SK-N-SH (cell line): ENCODE measurements at regions not wholly inside any gene's neighbourhood (a gene's known extent, or its start where the extent isn't known, plus 50 kb on each side); places are given as distances from the start of the nearest gene placed in this dataset.

Source experiments
- CTCF ChIA-PET: fragments of 300-600, 350-600 bp; formaldehyde crosslinking; extraction: SDS; loops from one replicate; lab custom pipeline; 2021; lab: Yijun Ruan, JAX
- POLR2A ChIA-PET: fragments of 350-600 bp; sonication (Branson Sonifier 250); formaldehyde crosslinking; extraction: SDS; loops from one replicate; lab custom pipeline; 2020; ENCODE audit warnings: antibody characterized with exemption, inconsistent platforms; lab: Yijun Ruan, JAX
- DNase-seq: peaks from one replicate; pipeline ENCODE4 v3.0.0; 2012
- H2AFZ ChIP-seq: fragments of 200-600 bp; sonication (generic); 2 replicates; pipeline ENCODE4 v1.8.1; 2016; ENCODE audit warnings: antibody characterized with exemption, mild to moderate bottlenecking, low read depth
- H3F3A ChIP-seq: fragments of 200-600 bp; sonication (generic); replicated peaks from 2 replicates; pipeline ENCODE3; 2016; ENCODE audit warnings: antibody characterized with exemption, mild to moderate bottlenecking; ENCODE audit not compliant: insufficient read depth
- H3K27ac ChIP-seq, 2 experiments: fragments of 200-500 bp in 1 of 2; fragments of 200-600 bp in 1 of 2; sonication (Bioruptor generic) in 1 of 2; sonication (generic), shearing (Covaris generic) in 1 of 2; 2 replicates each; pipeline versions ENCODE4 v1.5.1 to v1.6.1; 2014 to 2016; ENCODE audit warnings: low read depth in 2 of 2, inconsistent platforms in 1 of 2, low read length in 1 of 2, mild to moderate bottlenecking in 1 of 2, mixed read lengths in 1 of 2
- H3K27me3 ChIP-seq: fragments of 200-600 bp; sonication (generic), shearing (Covaris generic); 2 replicates; pipeline ENCODE4 v1.6.1; 2016; ENCODE audit warnings: mixed run types; ENCODE audit not compliant: insufficient read depth
- H3K36me3 ChIP-seq, 2 experiments: fragments of 200-500 bp in 1 of 2; fragments of 200-600 bp in 1 of 2; sonication (Bioruptor generic) in 1 of 2; sonication (generic) in 1 of 2; replicated peaks in 1 of 2; 2 replicates each; pipeline versions ENCODE3 to v1.5.1; 2014 to 2016; ENCODE audit warnings: low read length in 1 of 2, mild to moderate bottlenecking in 1 of 2; ENCODE audit not compliant: insufficient read depth in 2 of 2, control insufficient read depth in 1 of 2
- H3K4me1 ChIP-seq, 2 experiments: fragments of 200-500 bp in 1 of 2; fragments of 200-600 bp in 1 of 2; sonication (Bioruptor generic) in 1 of 2; sonication (generic), shearing (Covaris generic) in 1 of 2; 2 replicates each; pipeline versions ENCODE4 v1.5.1 to v1.6.1; 2014 to 2016; ENCODE audit warnings: low read depth in 1 of 2, low read length in 1 of 2, mixed run types in 1 of 2; ENCODE audit not compliant: insufficient read depth in 2 of 2, control insufficient read depth in 1 of 2
- H3K4me2 ChIP-seq: fragments of 200-600 bp; sonication (generic), shearing (Covaris generic); 2 replicates; pipeline ENCODE4 v1.6.1; 2017; ENCODE audit warnings: mixed run types
- H3K4me3 ChIP-seq, 2 experiments: fragments of 200-500 bp in 1 of 2; fragments of 200-600 bp in 1 of 2; sonication (Bioruptor generic) in 1 of 2; sonication (generic), shearing (Covaris generic) in 1 of 2; 2 replicates each; pipeline versions ENCODE4 v1.5.1 to v1.8.1; 2014 to 2016; ENCODE audit warnings: low read depth in 2 of 2, inconsistent platforms in 1 of 2, low read length in 1 of 2, mild to moderate bottlenecking in 1 of 2, mixed read lengths in 1 of 2, moderate library complexity in 1 of 2
- H3K79me2 ChIP-seq: fragments of 200-600 bp; sonication (generic); 2 replicates; pipeline ENCODE4 v1.8.1; 2017; ENCODE audit warnings: mild to moderate bottlenecking; ENCODE audit not compliant: insufficient read depth
- H3K9ac ChIP-seq: fragments of 200-600 bp; sonication (generic); 2 replicates; pipeline ENCODE4 v1.6.1; 2017; ENCODE audit warnings: mixed run types
- H3K9me2 ChIP-seq: fragments of 200-600 bp; sonication (generic); 2 replicates; pipeline ENCODE4 v1.6.1; 2017; ENCODE audit warnings: mixed run types
- H3K9me3 ChIP-seq: fragments of 200-600 bp; sonication (generic); 2 replicates; pipeline ENCODE4 v1.6.1; 2017; ENCODE audit warnings: mixed run types, mild to moderate bottlenecking, moderate library complexity
- H4K20me1 ChIP-seq: fragments of 200-600 bp; sonication (generic); 2 replicates; pipeline ENCODE4 v1.6.1; 2017; ENCODE audit warnings: mild to moderate bottlenecking, mixed run types; ENCODE audit not compliant: insufficient read depth
- GABPA ChIP-seq: IDR thresholded peaks from 2 replicates; pipeline ENCODE4 v1.4.0; 2012; ENCODE audit warnings: low read depth, mild to moderate bottlenecking
- RCOR1 ChIP-seq: fragments of 150-350 bp; IDR thresholded peaks from 2 replicates; pipeline ENCODE4 v1.6.1; 2017; ENCODE audit warnings: antibody characterized with exemption, low read length
- REST ChIP-seq: IDR thresholded peaks from 2 replicates; pipeline ENCODE4 v1.6.1; 2012; ENCODE audit warnings: mild to moderate bottlenecking, low read depth, low read length, moderate library complexity
- RXRA ChIP-seq: IDR thresholded peaks from 2 replicates; pipeline ENCODE4 v1.4.0; 2012; ENCODE audit warnings: low read depth, mild to moderate bottlenecking, borderline replicate concordance
- SIN3A ChIP-seq: IDR thresholded peaks from 2 replicates; pipeline ENCODE4 v1.6.1; 2012; ENCODE audit warnings: low read depth, mild to moderate bottlenecking, low read length, moderate library complexity, borderline replicate concordance
- TEAD4 ChIP-seq: IDR thresholded peaks from 2 replicates; pipeline ENCODE4 v1.4.0; 2012; ENCODE audit warnings: mild to moderate bottlenecking, borderline replicate concordance; ENCODE audit not compliant: insufficient read depth
- USF1 ChIP-seq: IDR thresholded peaks from 2 replicates; pipeline ENCODE4 v1.4.0; 2012; ENCODE audit warnings: low read depth, borderline replicate concordance
- USF2 ChIP-seq: fragments of 150-350 bp; IDR thresholded peaks from 2 replicates; pipeline ENCODE4 v1.6.1; 2017; ENCODE audit warnings: antibody characterized with exemption, low read length, low read depth, borderline replicate concordance
- YY1 ChIP-seq: IDR thresholded peaks from 2 replicates; pipeline ENCODE4 v1.4.0; 2012; ENCODE audit warnings: low read depth, mild to moderate bottlenecking
- ZBTB33 ChIP-seq: IDR thresholded peaks from 2 replicates; pipeline ENCODE4 v1.4.0; 2012; ENCODE audit warnings: low read depth, borderline replicate concordance
- WGBS: methylation state at CpG from one replicate; pipeline ENCODE4 v1.1.6; 2017; ENCODE audit warnings: low lambda C conversion rate; 5-methylcytosine and 5-hydroxymethylcytosine counted together

GRCh38 chr22:47301820-47302475 lies 539.5 kb downstream of the TBC1D22A start (continued):
- TF ChIP-seq ZBTB33 (no peak), SIN3A (no peak)
- TF ChIP-seq, all 33 proteins: peak for 0

GRCh38 chr22:47300698-47301405 lies 538.4 kb downstream of the TBC1D22A start:
- Histone ChIP-seq H3K79me2 (no peaks in the 10 kb centered on the region), H4K20me1 (no peaks in the 10 kb centered on the region), H3K4me1 (no peaks in the 10 kb centered on the region), H3K4me3 (no peak overlapping the region), H3K9me2 (no peaks in the 10 kb centered on the region), H2AFZ (no peak overlapping the region), H3F3A (no peaks in the 10 kb centered on the region), H3K27ac (no peak overlapping the region), H3K9me3 (no peaks in the 10 kb centered on the region), H3K4me2 (no peak overlapping the region), H3K36me3 (no peaks in the 10 kb centered on the region), H3K27me3 (no peaks in the 10 kb centered on the region; the same call in 1 of the 2 replicates), H3K9ac (no peak overlapping the region)
- DNase-seq: peak; percentile 3
- ChIA-PET CTCF (no interaction called here), POLR2A (no interaction called here)
- TF ChIP-seq RCOR1 (no peak), ZBTB33 (no peak), GABPA (no peak)
- 45% methylated on average over 8 of the region's 11 CpGs for WGBS

GRCh38 chr22:47299863-47300697 lies 537.6 kb downstream of the TBC1D22A start:
- Histone ChIP-seq H3K27me3 (no peaks in the 10 kb centered on the region; the same call in 1 of the 2 replicates), H3K27ac (no peak overlapping the region), H3K4me3 (no peak overlapping the region), H3K4me1 (no peaks in the 10 kb centered on the region), H3K4me2 (no peak overlapping the region), H3K9me2 (no peaks in the 10 kb centered on the region), H3K36me3 (no peaks in the 10 kb centered on the region), H3K79me2 (no peaks in the 10 kb centered on the region), H3K9me3 (no peaks in the 10 kb centered on the region), H2AFZ (no peak overlapping the region), H3F3A (no peaks in the 10 kb centered on the region), H4K20me1 (no peaks in the 10 kb centered on the region), H3K9ac (no peak overlapping the region)
- 37% methylated on average over 11 of the region's 21 CpGs for WGBS
- DNase-seq: peak; percentile 8
- ChIA-PET POLR2A (no interaction called here), CTCF (no interaction called here)
- no peak for TF ChIP-seq USF1
- TF ChIP-seq USF2: no peak
- TF ChIP-seq RXRA: no peak
- TF ChIP-seq GABPA: no peak
- no peak for TF ChIP-seq YY1
- TF ChIP-seq REST: no peak
- no peak for TF ChIP-seq TEAD4
